Stimulated activated CD8-positive, alpha-beta memory T cell treated with anti-CD3 and anti-CD28 coated beads, Interleukin-15, amount 100 ng/mL, for 24 hours (primary cell): ENCODE measurements at regions not wholly inside any gene's neighbourhood (a gene's known extent, or its start where the extent isn't known, plus 50 kb on each side); places are given as distances from the start of the nearest gene placed in this dataset.
"Not testable (repeated sequence)": the region's sequence is repeated elsewhere in the genome, so short reads cannot be mapped to it uniquely, and the experiment has no call there.

ENCODE experiments used
- DNase-seq: peaks from one replicate; pipeline ENCODE4 v3.0.0-alpha.2; 2020; ENCODE audit warnings: low read depth

DNA sequence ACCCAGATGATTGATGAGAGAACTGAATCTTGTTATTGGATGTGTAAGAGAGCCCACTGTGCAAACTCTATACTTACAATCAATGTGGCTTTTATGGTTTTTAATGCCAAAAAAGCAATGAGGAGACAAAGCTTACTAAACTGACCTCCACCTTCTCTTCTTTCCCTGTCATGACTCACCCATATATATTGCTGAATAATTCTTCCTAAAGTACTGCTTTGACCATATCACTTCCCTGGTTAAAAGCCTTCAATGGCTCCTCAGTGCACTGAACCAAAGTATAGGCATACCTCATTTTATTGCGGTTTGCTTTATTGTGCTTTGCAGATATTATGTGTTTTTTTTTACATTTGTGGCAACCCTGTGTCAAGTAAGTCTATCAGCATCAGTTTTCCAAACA, 138.4 kb upstream of the PELI2 start:
- no peak for DNase-seq

DNA sequence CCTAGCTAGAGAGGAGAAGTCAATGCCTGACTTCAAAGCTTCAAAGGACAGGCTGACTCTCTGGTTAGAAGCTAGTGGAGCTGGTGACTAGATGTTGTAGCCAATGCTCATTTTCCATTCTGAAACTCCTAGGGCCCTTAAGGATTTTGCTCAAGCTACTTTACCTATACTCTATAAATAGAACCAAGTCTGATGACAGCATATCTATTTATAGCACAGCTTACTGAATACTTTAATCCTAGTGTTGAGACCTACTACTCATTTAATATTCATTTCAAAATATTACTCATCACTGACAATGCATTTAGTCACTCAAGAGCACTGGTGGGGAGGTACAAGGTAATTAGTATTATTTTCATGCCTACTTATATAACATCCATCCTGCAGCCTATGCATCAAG, 137.2 kb upstream of the PELI2 start:
- no peak for DNase-seq

DNA sequence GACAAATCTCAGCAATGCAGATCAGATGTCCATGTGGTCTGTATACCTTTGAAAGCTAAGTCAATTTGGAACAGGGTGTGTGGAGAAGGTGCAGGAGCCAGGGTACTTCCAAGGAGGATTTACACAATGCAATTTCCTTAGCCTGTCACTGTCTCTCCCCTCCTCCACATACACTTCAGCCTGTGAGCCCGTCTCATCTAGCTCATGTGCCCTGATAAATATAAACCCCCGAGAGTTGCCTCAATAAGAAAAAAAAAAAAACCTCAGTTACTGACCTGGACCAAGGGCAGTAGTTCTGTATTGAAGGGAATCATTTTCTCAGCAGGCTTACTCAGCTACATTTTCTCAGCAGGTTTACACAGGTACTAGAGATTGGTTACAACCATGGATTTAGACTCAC, 132.1 kb upstream of the PELI2 start:
- no peak for DNase-seq

DNA sequence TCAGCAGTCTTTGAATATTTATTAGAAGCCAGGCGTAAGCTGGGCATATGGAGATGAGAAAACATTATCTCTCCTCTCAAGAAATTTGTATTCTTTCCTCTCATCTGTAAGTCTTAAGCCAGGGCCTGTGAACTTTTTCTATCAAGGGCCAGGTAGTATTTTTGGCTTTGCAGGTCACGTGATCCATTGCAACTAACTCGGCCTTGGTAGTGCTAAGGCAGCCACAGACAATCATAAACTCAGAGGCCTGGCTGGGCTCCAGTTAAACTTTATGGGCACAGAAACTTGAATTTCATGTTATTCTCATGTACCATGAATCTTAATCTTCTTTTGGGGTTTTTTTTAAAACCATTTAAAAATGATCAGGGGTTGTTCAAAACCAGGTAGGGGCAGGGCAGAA, 117.4 kb upstream of the PELI2 start:
- no peak for DNase-seq

DNA sequence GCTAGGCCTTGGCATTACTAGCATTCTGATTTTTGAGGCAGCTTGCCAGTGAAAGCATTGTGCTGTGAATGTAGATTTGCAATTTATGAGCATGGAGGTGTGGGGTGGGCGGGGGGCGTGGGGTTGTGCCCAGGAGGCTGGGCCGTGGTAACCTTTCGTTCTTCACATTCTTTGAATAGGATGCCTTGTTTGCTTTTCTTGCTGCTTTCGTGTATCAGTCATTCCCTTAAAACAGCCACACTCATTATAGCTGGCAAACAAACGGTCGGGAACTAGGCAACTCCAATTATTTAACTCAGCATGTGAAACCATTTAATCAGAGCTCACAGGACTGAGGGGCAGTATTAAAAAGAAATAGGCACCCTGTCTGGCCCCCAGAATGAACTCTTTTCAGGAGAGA, 115.9 kb upstream of the PELI2 start:
- DNase-seq: no peak

DNA sequence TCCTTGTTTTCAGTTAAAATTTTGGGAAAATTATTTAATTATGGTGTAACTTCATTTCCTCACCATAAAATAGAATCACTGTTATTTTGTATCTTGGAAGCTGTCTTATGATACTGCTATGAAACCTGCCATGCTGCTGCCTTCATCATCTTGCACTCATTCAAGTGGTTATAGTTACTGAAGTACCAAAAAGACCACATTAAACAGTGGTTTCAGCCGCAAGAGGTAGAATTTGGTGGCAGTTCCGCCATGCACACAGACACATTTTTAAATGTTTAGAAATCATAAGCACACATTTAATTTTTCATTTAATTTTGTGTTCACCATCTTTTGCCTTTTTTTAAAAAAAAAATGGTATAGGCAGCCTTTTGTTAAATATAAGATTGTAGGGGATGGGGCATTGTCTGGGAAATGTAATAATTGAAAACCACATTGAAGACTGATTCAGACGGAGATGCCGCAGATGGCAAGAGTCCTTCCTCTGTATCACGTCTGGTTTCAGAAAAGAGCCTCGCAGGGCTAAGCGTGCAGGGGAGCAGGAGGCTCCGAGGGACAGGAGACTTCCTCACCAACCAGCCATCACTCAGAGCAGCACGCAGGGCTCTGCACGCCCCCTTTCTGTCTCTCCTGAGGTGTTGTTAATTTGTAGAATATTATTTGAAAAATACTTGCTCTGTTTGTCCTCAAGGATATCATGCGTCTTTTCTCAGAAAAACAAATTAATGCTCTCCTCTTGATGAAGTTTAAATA, 115.2 kb upstream of the PELI2 start:
- no peak for DNase-seq

DNA sequence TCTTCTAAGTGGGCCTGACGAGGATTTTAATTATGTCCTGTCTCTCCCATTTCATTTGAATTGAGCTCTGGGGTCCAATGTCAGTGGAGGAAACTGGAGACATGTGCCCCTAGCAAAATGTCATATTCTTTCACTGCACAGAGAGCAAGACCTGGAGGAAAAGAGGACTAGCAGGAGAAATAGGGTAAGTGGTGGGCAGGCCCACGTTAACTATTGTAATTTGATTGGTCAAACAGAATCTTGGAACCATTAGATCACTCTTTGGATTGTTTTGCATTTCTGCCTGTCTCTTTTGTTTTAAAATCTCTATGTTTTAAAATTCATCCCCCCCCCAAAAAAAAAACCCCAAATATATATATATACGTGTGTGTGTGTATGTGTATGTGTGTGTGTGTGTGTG, 113.9 kb upstream of the PELI2 start:
- no peak for DNase-seq

DNA sequence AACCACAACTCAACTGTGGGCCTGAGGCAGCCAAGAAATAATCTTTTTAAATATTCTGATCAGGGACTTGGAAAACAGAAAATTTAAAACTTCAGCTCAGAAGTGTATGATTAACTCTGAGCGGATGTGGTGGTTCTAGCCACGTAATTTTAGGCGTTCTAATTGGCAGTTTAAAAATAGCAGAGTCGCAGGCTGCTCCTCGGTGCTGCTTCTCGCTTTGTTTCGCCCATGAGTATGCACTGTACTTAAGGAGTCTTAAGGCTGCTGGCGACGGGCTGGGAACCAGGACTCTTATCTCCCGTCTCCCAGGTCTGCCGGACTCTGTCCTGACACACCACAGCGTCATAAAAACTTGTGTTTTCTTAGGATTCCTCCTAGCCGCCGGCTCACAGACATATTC, 113.4 kb upstream of the PELI2 start:
- no peak for DNase-seq

DNA sequence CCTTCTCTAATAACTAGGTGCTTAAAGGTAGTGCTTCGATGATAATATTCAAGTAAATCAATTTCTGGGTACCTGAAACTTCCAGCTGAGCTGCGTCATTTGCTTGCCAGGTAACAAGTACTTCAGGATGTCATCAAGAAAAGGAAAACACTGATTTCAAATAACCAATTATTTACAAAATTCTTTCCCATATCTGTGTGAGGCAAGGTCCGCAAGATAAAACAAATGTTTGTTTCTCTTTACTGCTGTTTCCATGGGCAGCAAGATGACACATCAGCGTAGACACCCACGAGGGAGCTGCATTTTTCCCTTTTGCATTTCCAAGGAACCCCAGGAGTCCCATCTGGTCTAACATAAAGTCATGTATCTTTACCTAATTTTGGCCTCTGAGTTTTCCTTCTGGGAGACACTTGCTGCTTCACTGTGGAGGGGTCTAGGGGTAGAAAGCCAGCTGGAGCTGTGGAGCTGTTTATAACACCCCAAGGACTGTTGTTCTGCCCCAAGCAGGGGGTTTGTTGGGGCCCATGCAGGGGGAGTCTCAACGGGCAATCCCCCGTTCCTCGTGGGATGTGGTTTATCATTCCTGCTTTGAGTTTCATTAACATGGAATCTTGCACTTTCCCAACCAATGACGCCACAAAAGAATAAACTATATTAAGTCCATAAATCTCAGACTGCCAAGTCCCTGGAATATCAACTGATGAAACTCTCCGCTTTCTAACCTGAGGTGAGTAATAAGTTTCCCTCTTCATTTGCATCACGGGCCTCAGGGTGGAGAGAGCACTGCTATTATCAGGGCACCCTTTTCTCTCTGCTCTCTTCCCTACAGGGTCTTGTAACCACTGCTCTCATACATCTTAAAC, 112.8 kb upstream of the PELI2 start:
- no peak for DNase-seq

DNA sequence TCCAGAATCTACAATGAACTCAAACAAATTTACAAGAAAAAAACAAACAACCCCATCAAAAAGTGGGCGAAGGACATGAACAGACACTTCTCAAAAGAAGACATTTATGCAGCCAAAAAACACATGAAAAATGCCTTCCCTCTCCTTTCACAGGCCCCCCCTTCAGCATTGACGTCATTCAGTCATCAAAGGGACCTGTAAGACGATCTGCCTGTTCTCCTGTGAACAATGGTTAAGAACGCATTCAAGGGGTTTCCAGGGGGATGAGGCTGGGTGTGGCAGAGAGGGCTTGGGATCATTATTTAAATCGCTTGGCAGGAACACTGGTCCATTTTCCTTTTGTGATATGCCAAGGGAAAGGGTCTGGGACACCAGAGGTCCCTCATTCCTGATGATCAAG, 110.7 kb upstream of the PELI2 start:
- DNase-seq: not testable (repeated sequence)

DNA sequence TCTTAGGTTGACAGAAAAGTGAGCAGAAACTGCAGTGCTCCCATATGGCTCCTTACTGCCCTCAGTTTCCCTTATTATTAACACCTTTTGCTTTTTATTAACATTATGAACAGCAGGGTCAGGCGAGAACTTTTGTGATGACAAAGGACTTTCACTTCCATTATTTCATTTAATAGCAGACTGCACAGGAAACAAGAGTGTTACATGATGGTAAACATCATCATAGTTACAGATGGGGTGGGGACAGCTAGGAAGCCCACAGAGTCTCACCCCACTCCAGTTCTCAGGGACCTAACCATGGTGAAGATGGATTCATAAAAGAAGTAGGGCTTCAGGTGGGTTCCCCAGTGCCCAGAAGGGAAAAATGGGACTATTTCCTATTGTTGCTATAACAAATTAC, 110.1 kb upstream of the PELI2 start:
- no peak for DNase-seq

DNA sequence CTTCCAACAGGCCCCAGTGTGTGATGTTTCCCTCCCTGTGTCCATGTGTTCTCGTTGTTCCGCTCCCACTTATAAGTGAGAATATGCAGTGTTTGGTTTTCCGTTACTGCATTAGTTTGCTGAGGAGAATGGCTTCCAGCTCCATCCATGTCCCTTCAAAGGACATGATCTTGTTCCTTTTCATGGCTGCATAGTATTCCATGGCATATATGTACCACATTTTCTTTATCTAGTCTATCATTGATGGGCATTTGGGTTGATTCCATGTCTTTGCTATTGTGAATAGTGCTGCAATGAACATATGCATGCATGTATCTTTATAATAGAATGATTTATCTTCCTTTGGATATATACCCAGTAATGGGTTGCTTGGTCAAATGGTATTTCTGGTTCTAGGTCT, 109.5 kb upstream of the PELI2 start:
- DNase-seq: not testable (repeated sequence)

DNA sequence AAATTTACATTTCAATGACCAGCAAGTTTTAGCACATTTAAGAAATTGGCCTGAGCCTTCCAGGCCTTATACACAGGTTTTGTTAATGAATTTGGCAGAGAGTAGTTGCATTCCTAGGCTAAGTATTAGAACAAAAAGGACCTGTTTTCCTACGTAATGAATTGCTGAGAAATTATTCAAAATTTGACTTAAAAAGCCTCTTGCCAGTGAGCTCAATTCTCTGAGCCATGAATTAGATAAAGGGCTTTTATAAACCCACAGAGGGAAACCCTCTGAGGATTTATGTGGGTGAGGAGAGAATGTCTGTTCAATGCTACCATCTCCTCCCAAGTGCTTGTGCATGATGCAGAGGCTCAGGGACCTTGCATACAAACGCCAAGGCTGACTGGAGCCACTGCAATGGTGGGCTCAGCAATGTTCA, 94.5 kb upstream of the PELI2 start:
- no peak for DNase-seq

DNA sequence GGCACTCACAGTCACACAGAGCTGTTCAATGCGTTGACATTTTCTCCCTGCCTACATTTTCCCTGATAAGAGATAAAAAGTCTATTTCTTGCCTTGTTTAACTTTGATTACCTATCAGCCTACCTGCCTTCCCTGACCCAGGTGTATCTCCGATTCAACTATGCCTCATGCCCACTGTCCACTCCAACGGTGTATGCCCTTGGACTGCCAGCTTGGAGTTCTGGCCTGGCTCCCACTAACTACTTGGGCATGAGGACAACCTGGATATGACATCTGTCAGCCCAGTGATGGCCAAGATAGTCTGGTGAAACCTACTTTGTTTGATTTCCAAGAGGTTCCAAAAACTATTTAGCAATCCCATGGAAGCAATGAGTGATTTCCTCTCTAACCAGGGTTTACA, 93.0 kb upstream of the PELI2 start:
- no peak for DNase-seq

DNA sequence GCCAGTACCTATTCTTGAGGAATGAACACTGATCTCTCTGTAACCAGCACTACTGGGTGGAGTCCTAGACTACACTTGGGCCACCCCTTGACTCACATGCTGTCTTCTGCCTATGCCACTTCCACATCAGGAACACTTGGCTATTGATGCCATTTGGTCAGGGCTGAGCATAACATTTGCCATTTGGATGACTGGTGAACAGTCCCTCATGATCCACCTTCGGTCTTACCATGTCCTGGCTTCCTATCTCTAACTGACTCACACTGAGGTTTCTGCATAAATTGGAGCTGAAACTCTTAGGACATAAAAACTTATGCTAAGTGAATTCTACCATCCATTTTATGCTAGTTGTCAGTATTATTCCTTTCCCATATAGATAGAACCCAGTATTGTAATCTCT, 91.7 kb upstream of the PELI2 start:
- DNase-seq: no peak

DNA sequence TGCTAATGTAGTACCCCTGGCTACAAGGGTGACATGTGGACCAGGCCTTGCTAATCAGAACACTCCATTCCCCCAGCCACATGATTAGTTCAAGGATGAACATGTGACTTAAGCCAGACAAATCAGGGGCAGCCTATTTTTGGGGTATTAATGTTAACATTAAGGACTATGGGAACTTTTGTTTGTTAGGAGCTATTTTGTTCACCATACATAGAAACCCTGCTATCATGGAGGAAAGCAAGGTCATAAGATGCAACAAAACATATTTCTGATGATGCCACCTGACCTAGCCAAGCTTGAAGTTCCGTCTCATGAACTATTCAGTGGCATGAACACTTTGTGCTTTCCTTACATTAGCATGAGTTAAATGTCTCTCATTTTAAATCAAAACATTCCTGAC, 90.8 kb upstream of the PELI2 start:
- no peak for DNase-seq

DNA sequence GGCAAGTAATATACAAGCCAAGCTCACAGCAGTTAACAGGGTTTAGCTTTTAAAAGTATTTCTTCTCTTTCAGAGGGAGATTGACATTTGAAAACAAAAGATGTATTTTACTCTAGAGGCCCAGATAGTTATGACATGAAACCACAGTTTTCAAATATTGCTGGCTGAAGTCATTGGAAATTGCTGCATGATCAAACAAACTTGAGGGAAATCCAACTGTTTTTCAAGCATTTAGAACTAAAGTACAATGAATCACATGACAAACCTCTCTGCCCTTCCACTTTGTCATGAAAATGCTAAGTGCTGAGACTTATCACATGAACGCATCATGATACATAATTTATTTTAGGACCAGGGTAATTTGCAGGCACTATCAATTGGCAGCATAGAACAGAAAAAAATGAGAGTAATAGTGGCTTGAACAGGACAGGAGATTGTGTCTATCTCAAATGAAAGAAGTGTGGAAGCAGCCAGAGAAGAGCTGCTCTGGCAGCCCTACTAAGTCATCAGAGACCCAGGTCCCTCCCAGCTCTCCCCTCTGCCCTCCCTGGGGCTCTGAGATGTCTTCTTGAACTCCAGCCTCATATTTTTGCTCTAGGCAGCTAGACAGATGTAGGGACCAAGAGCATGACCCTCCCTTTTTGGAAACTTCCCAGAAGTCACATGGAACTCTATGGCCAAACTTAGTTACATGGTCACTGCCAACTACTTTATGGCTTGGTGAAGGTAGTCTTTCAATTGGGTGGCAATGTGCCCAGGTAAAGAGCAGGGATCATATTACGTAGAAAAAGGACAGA, 90.1 kb upstream of the PELI2 start:
- no peak for DNase-seq

DNA sequence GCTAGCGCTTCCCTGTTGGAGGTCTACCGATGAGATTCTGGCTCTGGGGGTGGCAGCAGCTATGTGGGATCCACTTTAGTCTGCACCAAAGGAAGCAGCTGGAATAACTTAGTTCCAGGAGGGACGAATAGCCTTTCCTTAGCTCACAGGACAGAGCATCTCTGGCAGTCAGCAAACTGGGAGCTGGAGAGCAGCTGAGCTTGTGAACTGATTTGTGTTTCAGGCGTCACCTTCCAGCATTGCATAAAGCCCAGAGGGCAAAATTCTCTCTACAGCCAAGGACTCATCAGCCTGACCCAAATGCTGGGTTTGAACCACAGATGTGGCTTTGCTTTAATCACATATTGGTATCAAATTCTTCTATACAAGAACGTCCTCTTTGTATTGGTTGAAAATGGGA, 81.9 kb upstream of the PELI2 start:
- no peak for DNase-seq

DNA sequence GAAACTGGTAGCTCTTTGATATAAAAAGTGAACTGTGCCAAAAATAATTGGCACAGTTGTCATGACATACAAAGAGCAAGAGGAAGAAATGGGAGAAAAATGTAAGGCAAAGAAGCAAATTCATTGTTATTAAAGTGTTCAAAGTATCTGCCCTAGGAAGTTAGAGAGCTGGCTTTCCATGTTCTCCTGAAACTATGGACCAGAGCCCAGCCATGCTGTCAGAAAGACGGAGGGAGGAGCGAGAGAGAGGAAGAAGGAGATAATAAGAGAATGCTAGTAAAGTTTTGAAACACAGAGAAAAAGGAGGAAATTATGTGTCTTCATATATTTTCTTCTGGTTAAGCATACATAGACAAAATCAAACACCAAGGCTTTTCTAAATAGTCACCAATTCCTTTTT, 78.1 kb upstream of the PELI2 start:
- DNase-seq: no peak

DNA sequence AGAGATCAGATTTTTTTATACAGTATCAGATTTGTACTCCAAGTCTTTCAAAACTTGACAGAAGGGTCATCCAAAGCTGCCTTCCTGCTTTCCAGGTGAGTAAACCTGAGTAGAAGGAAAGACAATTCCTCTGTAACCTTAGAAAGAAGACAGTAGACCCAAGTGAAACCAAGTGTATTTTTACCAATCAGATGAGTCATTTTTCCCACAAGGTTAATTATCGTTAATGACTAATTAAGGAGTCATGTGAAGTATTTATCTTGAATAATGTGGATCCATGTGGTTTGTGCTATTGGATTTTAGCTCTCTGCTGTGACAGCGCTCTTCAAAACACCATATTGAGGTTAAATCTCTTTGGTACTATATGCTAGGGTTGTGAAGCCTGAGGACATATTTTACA, 74.0 kb upstream of the PELI2 start:
- no peak for DNase-seq

DNA sequence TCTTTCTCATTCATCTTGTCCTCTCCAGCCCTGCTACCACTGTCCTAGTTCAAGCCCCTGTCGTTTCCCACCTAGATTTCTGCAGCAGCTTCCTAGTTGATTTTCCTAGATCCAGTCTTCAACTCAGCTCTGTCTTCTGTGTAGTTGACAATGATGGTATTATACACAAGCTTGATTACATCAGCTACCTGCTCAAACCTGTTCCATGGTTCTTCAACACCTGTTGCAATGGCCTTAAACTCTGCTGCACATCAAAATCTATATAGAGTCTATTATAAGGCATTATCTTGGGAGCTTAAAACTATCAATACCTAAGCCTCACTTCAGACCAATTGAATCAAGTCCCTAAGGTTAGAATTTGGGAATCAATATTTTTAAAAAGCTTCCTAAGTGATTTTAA, 71.7 kb upstream of the PELI2 start:
- DNase-seq: no peak

DNA sequence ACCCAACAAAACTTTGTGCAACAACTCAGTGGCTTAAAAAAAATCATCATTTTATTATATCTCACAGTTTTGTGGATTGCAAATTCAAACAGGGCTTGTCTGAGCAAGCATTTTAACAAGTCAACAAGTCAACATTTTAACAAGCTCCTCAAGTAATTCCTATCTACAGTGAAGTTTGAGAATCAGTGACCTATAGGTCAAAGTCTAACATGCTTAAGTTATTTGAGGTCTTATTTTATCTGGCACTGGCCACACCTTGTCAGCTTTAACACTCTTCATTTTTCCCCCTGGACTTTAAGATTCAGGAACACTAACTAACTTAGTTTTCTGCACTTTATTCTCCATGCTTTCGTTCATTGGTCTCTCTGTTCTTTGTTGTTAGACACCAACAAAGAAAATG, 71.2 kb upstream of the PELI2 start:
- no peak for DNase-seq

DNA sequence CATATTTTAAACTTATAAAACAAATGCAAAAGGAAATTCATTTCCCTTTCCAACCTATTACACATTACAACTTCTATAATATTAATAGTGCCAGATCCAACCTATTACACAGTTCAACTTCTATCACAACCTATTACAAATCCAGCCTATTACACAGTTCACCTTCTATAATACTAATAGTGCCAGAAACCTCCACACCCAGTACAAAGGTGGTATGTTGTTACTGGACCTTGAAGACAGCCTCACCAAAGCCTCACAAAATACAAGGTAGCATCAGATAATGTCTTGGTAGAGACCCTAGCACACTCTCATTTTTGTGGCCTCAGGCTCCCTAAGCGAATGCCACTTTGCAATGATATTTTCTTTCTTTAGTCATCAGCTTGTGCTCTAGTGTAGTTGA, 68.7 kb upstream of the PELI2 start:
- DNase-seq: no peak
